Loucy (cell line): ENCODE measurements at regions not wholly inside any gene's neighbourhood (a gene's known extent, or its start where the extent isn't known, plus 50 kb on each side); places are given as distances from the start of the nearest gene placed in this dataset.

Source experiments
- CTCF ChIP-seq: fragments of 200-600 bp; sonication (generic); conservative IDR thresholded peaks from 2 replicates; pipeline ENCODE4 v1.5.1; 2014; ENCODE audit warnings: mild to moderate bottlenecking, antibody characterized with exemption, low read length
- EZH2phosphoT487 ChIP-seq: fragments of 200-600 bp; IDR thresholded peaks from 2 replicates; pipeline ENCODE4 v1.6.1; 2018; ENCODE audit warnings: antibody characterized with exemption, mild to moderate bottlenecking, moderate library complexity, borderline replicate concordance

GRCh38 chr7:12759151-12759550 is 71.7 kb downstream of the ARL4A start:
- no peak for TF ChIP-seq EZH2phosphoT487
- TF ChIP-seq CTCF: no peak
